Upper lobe of left lung (tissue), 4 donors: ENCODE measurements at regions not wholly inside any gene's neighbourhood (a gene's known extent, or its start where the extent isn't known, plus 50 kb on each side); places are given as distances from the start of the nearest gene placed in this dataset.

Experiments
- EP300 ChIP-seq, 4 donors: sonication (generic); formaldehyde crosslinking; IDR thresholded peaks; one replicate each; pipeline ENCODE4 v1.5.1; 2017; ENCODE audit warnings: antibody characterized with exemption in 4 of 4, control low read depth in 2 of 4
- TF ChIP-seq, protein P1 (sequence below), 6 experiments: fragments of 450-650 bp in 4 of 6; fragments of 200-600 bp in 2 of 6; sonication (generic) in 2 of 6; IDR thresholded peaks; one replicate each; pipeline ENCODE4 v1.5.1; 2016 to 2019; ENCODE audit warnings: antibody characterized with exemption in 6 of 6

DNA sequence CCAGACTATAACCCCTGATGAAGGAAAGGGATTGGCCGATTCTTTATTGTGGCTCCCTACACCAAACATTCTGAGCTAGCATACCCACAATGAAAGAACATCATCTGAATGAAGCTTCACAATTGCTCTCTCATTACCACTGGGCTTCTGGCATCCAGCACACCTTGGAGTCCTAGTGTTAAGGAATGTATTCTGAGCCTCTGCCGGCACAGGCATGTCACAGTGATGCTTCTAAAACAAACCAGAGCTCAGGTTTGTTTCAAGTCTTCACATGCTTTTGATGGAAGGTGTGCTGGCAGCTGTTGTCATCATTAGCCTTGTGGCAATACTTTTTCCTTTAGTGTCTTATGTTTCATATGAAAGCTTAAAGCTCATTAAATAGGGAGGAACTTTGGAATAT, 76.3 kb upstream of the RBBP8 start:
- TF ChIP-seq EP300 (IDR thresholded peaks at IDR 0.05), result no peak
- TF ChIP-seq, protein P1, sequence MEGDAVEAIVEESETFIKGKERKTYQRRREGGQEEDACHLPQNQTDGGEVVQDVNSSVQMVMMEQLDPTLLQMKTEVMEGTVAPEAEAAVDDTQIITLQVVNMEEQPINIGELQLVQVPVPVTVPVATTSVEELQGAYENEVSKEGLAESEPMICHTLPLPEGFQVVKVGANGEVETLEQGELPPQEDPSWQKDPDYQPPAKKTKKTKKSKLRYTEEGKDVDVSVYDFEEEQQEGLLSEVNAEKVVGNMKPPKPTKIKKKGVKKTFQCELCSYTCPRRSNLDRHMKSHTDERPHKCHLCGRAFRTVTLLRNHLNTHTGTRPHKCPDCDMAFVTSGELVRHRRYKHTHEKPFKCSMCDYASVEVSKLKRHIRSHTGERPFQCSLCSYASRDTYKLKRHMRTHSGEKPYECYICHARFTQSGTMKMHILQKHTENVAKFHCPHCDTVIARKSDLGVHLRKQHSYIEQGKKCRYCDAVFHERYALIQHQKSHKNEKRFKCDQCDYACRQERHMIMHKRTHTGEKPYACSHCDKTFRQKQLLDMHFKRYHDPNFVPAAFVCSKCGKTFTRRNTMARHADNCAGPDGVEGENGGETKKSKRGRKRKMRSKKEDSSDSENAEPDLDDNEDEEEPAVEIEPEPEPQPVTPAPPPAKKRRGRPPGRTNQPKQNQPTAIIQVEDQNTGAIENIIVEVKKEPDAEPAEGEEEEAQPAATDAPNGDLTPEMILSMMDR (IDR thresholded peaks at IDR 0.05), result no peak
